Esophagus muscularis mucosa (tissue), 3 donors: ENCODE measurements at regions not wholly inside any gene's neighbourhood (a gene's known extent, or its start where the extent isn't known, plus 50 kb on each side); places are given as distances from the start of the nearest gene placed in this dataset.

ENCODE experiments used
- POLR2A ChIP-seq: fragments of 450-650 bp; IDR thresholded peaks from one replicate; pipeline ENCODE4 v1.6.1; 2017; ENCODE audit warnings: antibody characterized with exemption, moderate library complexity, mild to moderate bottlenecking, low read depth
- TF ChIP-seq, protein P1 (sequence below), 3 experiments: fragments of 200-600 bp in 2 of 3; fragments of 450-650 bp in 1 of 3; sonication (generic) in 2 of 3; IDR thresholded peaks; one replicate each; pipeline ENCODE4 v1.5.1; 2017 to 2019; ENCODE audit warnings: antibody characterized with exemption in 3 of 3, mild to moderate bottlenecking in 2 of 3, moderate library complexity in 1 of 3

DNA sequence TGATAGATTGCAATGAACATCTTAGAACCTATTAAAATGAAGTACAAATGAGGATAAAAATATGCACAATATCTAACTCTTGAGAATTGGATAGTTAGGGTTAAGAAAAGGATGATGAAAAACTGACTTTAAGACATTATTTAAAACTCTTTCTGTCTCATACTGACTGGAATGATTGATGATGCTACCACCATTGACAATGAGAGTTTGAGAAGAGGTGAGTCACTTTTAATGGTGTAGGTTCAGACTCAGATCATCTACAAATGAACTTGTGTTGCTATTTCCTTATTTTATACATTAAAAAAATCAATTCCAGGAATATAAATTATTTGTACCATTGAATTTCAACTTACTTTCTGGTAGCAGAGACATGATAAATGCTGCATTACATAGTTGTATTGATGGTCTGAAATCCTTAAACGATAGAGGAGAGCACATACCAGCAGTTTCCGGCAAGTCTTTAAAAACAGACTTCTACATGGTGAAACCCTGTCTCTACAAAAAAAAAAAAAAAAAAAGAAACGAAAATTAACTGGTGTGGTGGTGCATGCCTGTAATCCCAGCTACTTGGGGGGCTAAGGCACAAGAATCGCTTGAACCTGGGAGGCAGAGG lies 409.0 kb downstream of the OTOL1 start:
- no peak for TF ChIP-seq POLR2A
- TF ChIP-seq, protein P1, sequence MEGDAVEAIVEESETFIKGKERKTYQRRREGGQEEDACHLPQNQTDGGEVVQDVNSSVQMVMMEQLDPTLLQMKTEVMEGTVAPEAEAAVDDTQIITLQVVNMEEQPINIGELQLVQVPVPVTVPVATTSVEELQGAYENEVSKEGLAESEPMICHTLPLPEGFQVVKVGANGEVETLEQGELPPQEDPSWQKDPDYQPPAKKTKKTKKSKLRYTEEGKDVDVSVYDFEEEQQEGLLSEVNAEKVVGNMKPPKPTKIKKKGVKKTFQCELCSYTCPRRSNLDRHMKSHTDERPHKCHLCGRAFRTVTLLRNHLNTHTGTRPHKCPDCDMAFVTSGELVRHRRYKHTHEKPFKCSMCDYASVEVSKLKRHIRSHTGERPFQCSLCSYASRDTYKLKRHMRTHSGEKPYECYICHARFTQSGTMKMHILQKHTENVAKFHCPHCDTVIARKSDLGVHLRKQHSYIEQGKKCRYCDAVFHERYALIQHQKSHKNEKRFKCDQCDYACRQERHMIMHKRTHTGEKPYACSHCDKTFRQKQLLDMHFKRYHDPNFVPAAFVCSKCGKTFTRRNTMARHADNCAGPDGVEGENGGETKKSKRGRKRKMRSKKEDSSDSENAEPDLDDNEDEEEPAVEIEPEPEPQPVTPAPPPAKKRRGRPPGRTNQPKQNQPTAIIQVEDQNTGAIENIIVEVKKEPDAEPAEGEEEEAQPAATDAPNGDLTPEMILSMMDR (IDR thresholded peaks at IDR 0.05), result no peak
